ENCODE measurements at regions not wholly inside any gene's neighbourhood (a gene's known extent, or its start where the extent isn't known, plus 50 kb on each side); places are given as distances from the start of the nearest gene placed in this dataset.

DNA sequence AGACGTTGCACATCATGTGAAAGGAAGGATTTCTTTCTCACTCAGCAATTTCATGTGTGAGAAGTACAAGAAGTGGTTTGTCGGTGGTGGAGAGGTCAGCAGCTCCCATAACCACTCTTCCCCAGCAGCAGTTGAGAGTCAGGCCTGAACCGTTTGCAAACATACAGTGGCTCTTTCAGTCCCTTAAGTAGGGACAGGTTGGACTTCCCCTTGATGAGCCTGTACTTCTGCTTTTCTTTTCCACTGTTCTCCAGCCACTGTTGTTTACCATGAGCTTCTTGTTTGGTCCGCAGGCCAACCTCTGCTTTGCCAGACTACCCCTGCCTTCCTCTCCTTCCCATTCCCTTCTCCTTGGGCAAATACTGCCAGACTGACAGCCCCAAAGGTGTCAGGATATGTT is 391.3 kb upstream of the CELF4 start:
- TF ChIP-seq POLR2A (IDR thresholded peaks at IDR 0.05) (no peak), POLR2AphosphoS5 (IDR thresholded peaks at IDR 0.05) (no peak)
- TF ChIP-seq, protein P1, sequence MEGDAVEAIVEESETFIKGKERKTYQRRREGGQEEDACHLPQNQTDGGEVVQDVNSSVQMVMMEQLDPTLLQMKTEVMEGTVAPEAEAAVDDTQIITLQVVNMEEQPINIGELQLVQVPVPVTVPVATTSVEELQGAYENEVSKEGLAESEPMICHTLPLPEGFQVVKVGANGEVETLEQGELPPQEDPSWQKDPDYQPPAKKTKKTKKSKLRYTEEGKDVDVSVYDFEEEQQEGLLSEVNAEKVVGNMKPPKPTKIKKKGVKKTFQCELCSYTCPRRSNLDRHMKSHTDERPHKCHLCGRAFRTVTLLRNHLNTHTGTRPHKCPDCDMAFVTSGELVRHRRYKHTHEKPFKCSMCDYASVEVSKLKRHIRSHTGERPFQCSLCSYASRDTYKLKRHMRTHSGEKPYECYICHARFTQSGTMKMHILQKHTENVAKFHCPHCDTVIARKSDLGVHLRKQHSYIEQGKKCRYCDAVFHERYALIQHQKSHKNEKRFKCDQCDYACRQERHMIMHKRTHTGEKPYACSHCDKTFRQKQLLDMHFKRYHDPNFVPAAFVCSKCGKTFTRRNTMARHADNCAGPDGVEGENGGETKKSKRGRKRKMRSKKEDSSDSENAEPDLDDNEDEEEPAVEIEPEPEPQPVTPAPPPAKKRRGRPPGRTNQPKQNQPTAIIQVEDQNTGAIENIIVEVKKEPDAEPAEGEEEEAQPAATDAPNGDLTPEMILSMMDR (IDR thresholded peaks at IDR 0.05 in 8 of 11, conservative IDR thresholded peaks at IDR 0.05 in 3 of 11): no peak
